Caco-2 (cell line): ENCODE measurements at regions not wholly inside any gene's neighbourhood (a gene's known extent, or its start where the extent isn't known, plus 50 kb on each side); places are given as distances from the start of the nearest gene placed in this dataset.

ENCODE experiments used
- BruUV-seq: library from RNA; stranded (reverse); fragments of 400-500 nt; replicated peaks from 2 replicates; lab custom pipeline; 2021; lab: Mats Ljungman, UMichigan
- CTCF ChIA-PET: fragments of 300-600 bp; sonication (Branson Sonifier 250); formaldehyde crosslinking; loops from one replicate; lab custom pipeline; 2022; ENCODE audit warnings: antibody characterized with exemption; lab: Charles Lee
- POLR2A ChIA-PET: fragments of 300-600 bp; sonication (Branson Sonifier 250); formaldehyde crosslinking; loops from one replicate; lab custom pipeline; 2022; ENCODE audit warnings: antibody characterized with exemption; lab: Charles Lee
- DNase-seq, 2 experiments: peaks; one replicate each; pipeline versions ENCODE4 v3.0.0 to v3.0.0-alpha.2; 2020 to 2022
- H3K27me3 ChIP-seq: replicated peaks from 2 replicates; pipeline ENCODE4 v1.6.0; 2011; ENCODE audit warnings: low read length; ENCODE audit not compliant: control insufficient read depth, insufficient read depth
- H3K36me3 ChIP-seq: 2 replicates; pipeline ENCODE4 v1.5.1; 2011; ENCODE audit warnings: low read length; ENCODE audit not compliant: control insufficient read depth, insufficient read depth
- H3K4me1 ChIP-seq: fragments of 250-450 bp; sonication (Bioruptor Pico); 2 replicates; pipeline ENCODE4 v1.5.1; 2020; ENCODE audit warnings: mild to moderate bottlenecking
- H3K4me3 ChIP-seq: 2 replicates; pipeline ENCODE4 v1.5.1; 2011; ENCODE audit warnings: low read depth, mild to moderate bottlenecking, control low read depth, low read length
- H3K9me3 ChIP-seq: fragments of 250-450 bp; sonication (Bioruptor Pico); 2 replicates; pipeline ENCODE4 v1.5.1; 2020; ENCODE audit warnings: mild to moderate bottlenecking, moderate library complexity
- H3K27ac Mint-ChIP-seq: one replicate; pipeline ENCODE4 v1.8.0; 2022; ENCODE audit warnings: mixed read lengths; ENCODE audit not compliant: unreplicated experiment
- H3K27me3 Mint-ChIP-seq: one replicate; pipeline ENCODE4 v1.8.0; 2022; ENCODE audit warnings: mixed read lengths; ENCODE audit not compliant: insufficient read depth, unreplicated experiment
- H3K36me3 Mint-ChIP-seq: one replicate; pipeline ENCODE4 v1.8.0; 2022; ENCODE audit warnings: mild to moderate bottlenecking, mixed read lengths; ENCODE audit not compliant: insufficient read depth, unreplicated experiment
- H3K4me1 Mint-ChIP-seq: one replicate; pipeline ENCODE4 v1.8.0; 2022; ENCODE audit warnings: low read depth, mixed read lengths; ENCODE audit not compliant: unreplicated experiment
- H3K4me3 Mint-ChIP-seq: one replicate; pipeline ENCODE4 v1.8.0; 2022; ENCODE audit warnings: mild to moderate bottlenecking, moderate library complexity, mixed read lengths; ENCODE audit not compliant: unreplicated experiment
- H3K9me3 Mint-ChIP-seq: one replicate; pipeline ENCODE4 v1.8.0; 2022; ENCODE audit warnings: mixed read lengths; ENCODE audit not compliant: unreplicated experiment
- intact Hi-C: fragments of 100-400 bp; cut with micrococcal nuclease; formaldehyde crosslinking; loops from one replicate; pipeline ENCODE4 v1.10.0; 2022; ENCODE audit not compliant: unreplicated experiment
- TF ChIP-seq, protein P1 (sequence below), 2 experiments: fragments of 200-600 bp in 1 of 2; IDR thresholded peaks; 1 replicate in 1 of 2; 2 replicates in 1 of 2; pipeline versions ENCODE4 v1.5.1 to v1.8.0; 2011 to 2022; ENCODE audit warnings: antibody characterized with exemption in 1 of 2, control low read depth in 1 of 2, inconsistent platforms in 1 of 2, low read depth in 1 of 2, low read length in 1 of 2, mild to moderate bottlenecking in 1 of 2, moderate library complexity in 1 of 2; ENCODE audit not compliant: insufficient read depth in 1 of 2, severe bottlenecking in 1 of 2, unreplicated experiment in 1 of 2

DNA sequence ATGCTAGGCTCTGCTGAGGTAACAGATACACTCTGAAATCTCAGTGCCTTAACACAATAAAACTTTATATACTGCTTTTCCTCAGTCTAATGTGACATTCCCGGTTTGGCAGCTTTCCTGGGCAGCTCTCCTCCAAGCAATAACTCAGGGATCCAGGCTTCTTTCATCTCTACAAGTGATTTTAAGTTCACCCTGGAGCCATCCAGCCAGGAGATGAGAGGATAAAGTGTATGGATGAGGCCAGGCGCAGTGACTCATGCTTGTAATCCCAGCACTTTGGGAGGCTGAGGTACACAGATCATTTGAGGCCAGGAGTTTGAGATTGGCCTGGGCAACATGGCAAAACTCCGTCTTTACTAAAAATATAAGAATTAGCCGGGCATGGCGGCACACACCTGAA lies 147.2 kb downstream of the UTP18 start:
- CTCF ChIA-PET = no interaction called here
- Histone ChIP-seq H3K4me1 (no peaks in the 10 kb centered on the region), H3K27me3 (no peaks in the 10 kb centered on the region), H3K36me3 (no peaks in the 10 kb centered on the region), H3K4me3 (no peak overlapping the region), H3K9me3 (no peaks in the 10 kb centered on the region)
- Mint-ChIP-seq H3K4me3 (no peak overlapping the region), H3K9me3 (no peaks in the 10 kb centered on the region), H3K36me3 (no peaks in the 10 kb centered on the region), H3K27me3 (peaks cover 23% of the 10 kb centered on the region), H3K4me1 (no peaks in the 10 kb centered on the region), H3K27ac (no peak overlapping the region)
- POLR2A ChIA-PET = no interaction called here
- no peak for DNase-seq
- BruUV-seq = no TSS peak
- TF ChIP-seq, protein P1, sequence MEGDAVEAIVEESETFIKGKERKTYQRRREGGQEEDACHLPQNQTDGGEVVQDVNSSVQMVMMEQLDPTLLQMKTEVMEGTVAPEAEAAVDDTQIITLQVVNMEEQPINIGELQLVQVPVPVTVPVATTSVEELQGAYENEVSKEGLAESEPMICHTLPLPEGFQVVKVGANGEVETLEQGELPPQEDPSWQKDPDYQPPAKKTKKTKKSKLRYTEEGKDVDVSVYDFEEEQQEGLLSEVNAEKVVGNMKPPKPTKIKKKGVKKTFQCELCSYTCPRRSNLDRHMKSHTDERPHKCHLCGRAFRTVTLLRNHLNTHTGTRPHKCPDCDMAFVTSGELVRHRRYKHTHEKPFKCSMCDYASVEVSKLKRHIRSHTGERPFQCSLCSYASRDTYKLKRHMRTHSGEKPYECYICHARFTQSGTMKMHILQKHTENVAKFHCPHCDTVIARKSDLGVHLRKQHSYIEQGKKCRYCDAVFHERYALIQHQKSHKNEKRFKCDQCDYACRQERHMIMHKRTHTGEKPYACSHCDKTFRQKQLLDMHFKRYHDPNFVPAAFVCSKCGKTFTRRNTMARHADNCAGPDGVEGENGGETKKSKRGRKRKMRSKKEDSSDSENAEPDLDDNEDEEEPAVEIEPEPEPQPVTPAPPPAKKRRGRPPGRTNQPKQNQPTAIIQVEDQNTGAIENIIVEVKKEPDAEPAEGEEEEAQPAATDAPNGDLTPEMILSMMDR (IDR thresholded peaks at IDR 0.05; ENCODE audit: insufficient read depth in 1 of 2, low read depth in 1 of 2, low read length in 1 of 2, severe bottlenecking in 1 of 2, unreplicated experiment in 1 of 2) = no peak
- intact Hi-C loops = no loop called here

DNA sequence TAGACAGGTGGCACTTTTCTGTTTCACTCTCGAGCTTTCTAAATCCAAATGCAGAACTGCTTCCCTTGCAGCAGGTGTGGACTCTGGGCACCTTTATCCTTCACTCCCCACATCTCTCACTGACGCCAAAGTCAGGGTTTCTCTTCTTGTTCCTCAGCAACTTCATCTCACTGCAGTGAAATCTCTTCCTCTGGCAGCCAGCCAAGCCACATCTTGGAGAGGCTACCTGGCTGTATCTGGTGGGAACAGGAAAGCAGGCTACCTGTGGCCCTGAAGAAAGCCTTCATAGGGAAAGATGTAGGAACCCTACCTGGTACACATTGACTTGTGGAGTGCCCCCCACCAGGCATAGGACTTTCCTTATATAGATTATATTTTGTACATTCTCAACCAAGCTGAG lies 159.1 kb downstream of the UTP18 start:
- ChIA-PET CTCF (no interaction called here), POLR2A (no interaction called here)
- Histone ChIP-seq H3K9me3 (no peaks in the 10 kb centered on the region), H3K27me3 (peaks cover 1% of the 10 kb centered on the region; the same call in 1 of the 2 replicates), H3K4me3 (no peak overlapping the region), H3K36me3 (no peaks in the 10 kb centered on the region), H3K4me1 (no peaks in the 10 kb centered on the region)
- Mint-ChIP-seq H3K4me1 (no peaks in the 10 kb centered on the region), H3K27ac (no peak overlapping the region), H3K36me3 (no peaks in the 10 kb centered on the region), H3K27me3 (peaks cover 16% of the 10 kb centered on the region), H3K4me3 (no peak overlapping the region), H3K9me3 (no peaks in the 10 kb centered on the region)
- TF ChIP-seq, protein P1 (IDR thresholded peaks at IDR 0.05; ENCODE audit: insufficient read depth in 1 of 2, low read depth in 1 of 2, low read length in 1 of 2, severe bottlenecking in 1 of 2, unreplicated experiment in 1 of 2) = no peak
- intact Hi-C loops = no loop called here
- no peak for DNase-seq
- BruUV-seq = no TSS peak

DNA sequence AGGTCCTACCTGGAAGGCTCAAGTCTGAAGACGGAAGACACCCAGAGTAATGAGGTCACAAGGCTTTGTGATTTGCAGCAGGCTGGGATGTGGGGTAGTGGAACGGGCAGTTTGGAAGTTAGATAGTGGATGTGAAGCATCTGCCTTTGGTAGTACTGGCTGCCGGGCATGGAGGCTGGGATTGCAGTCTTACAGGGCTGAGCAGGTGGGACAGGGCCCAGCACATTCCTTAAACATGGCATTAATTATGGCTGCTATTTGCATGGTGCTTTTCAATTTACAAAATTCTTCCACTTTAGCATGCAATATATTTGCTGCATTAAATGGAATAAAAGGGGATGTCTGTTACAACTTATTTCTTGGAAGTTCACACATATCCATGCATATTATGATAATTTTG lies 161.2 kb downstream of the UTP18 start:
- POLR2A ChIA-PET = no interaction called here
- DNase-seq = no peak
- Mint-ChIP-seq H3K27me3 (peaks cover 13% of the 10 kb centered on the region), H3K27ac (no peak overlapping the region), H3K9me3 (no peaks in the 10 kb centered on the region), H3K4me1 (no peaks in the 10 kb centered on the region), H3K36me3 (no peaks in the 10 kb centered on the region), H3K4me3 (no peak overlapping the region)
- intact Hi-C loops = no loop called here
- Histone ChIP-seq H3K27me3 (peaks cover 1% of the 10 kb centered on the region; the same call in 1 of the 2 replicates), H3K9me3 (no peaks in the 10 kb centered on the region), H3K4me3 (no peak overlapping the region), H3K4me1 (no peaks in the 10 kb centered on the region), H3K36me3 (no peaks in the 10 kb centered on the region)
- BruUV-seq = no TSS peak
- CTCF ChIA-PET = no interaction called here
- TF ChIP-seq, protein P1 (IDR thresholded peaks at IDR 0.05; ENCODE audit: insufficient read depth in 1 of 2, low read depth in 1 of 2, low read length in 1 of 2, severe bottlenecking in 1 of 2, unreplicated experiment in 1 of 2) = no peak
